Suprapubic skin (tissue), 4 donors: ENCODE measurements at regions not wholly inside any gene's neighbourhood (a gene's known extent, or its start where the extent isn't known, plus 50 kb on each side); places are given as distances from the start of the nearest gene placed in this dataset.

ENCODE experiments used
- DNase-seq, 2 donors: peaks; one replicate each; pipeline ENCODE4 v3.0.0-alpha.2; 2019; ENCODE audit warnings: low spot score in 2 of 2
- H3K27ac ChIP-seq: fragments of 200-600 bp; sonication (generic); one replicate; pipeline ENCODE4 v1.5.1; 2019
- H3K27me3 ChIP-seq: fragments of 200-600 bp; sonication (generic); one replicate; pipeline ENCODE4 v1.5.1; 2019
- H3K36me3 ChIP-seq: fragments of 200-600 bp; sonication (generic); one replicate; pipeline ENCODE4 v1.5.1; 2019
- H3K4me1 ChIP-seq: fragments of 200-600 bp; sonication (generic); one replicate; pipeline ENCODE4 v1.5.1; 2019
- H3K4me3 ChIP-seq: fragments of 200-600 bp; sonication (generic); one replicate; pipeline ENCODE4 v1.5.1; 2019; ENCODE audit warnings: mild to moderate bottlenecking
- H3K9me3 ChIP-seq: fragments of 200-600 bp; sonication (generic); one replicate; pipeline ENCODE4 v1.5.1; 2019
- CTCF ChIP-seq, 2 donors: fragments of 200-600 bp in 1 of 2; fragments of 450-650 bp in 1 of 2; sonication (generic) in 1 of 2; IDR thresholded peaks; one replicate each; pipeline ENCODE4 v1.5.1; 2016 to 2019; ENCODE audit warnings: antibody characterized with exemption in 2 of 2, mild to moderate bottlenecking in 1 of 2, moderate library complexity in 1 of 2
- EP300 ChIP-seq: sonication (generic); formaldehyde crosslinking; IDR thresholded peaks from one replicate; pipeline ENCODE4 v1.6.1; 2017; ENCODE audit warnings: antibody characterized with exemption
- POLR2A ChIP-seq, 2 donors: fragments of 450-650 bp; IDR thresholded peaks; one replicate each; pipeline ENCODE4 v1.6.1; 2017; ENCODE audit warnings: antibody characterized with exemption in 2 of 2, mild to moderate bottlenecking in 2 of 2, moderate library complexity in 2 of 2
- POLR2AphosphoS5 ChIP-seq, 3 donors: sonication (generic); formaldehyde crosslinking; IDR thresholded peaks; one replicate each; pipeline ENCODE4 v1.6.1; 2017; ENCODE audit warnings: antibody characterized with exemption in 3 of 3
- WGBS: methylation state at CpG from one replicate; pipeline ENCODE4 v1.1.5; 2018; 5-methylcytosine and 5-hydroxymethylcytosine counted together

GRCh38 chr2:120566331-120567035 is 169.2 kb upstream of the GLI2 start:
- H3K27ac ChIP-seq = no peak overlapping the region

GRCh38 chr2:120567128-120567527 is 168.5 kb upstream of the GLI2 start:
- H3K27ac ChIP-seq = no peak overlapping the region
- DNase-seq = no peak

More at GRCh38 chr2:120566331-120567035, 169.2 kb upstream of the GLI2 start:
- Histone ChIP-seq H3K4me1 (peaks cover 5% of the 10 kb centered on the region), H3K4me3 (no peak overlapping the region), H3K36me3 (no peaks in the 10 kb centered on the region), H3K27me3 (no peaks in the 10 kb centered on the region), H3K9me3 (no peaks in the 10 kb centered on the region)
- no peak for DNase-seq
- no peak for TF ChIP-seq CTCF (IDR thresholded peaks at IDR 0.05)
- TF ChIP-seq EP300 = no peak
- TF ChIP-seq POLR2AphosphoS5 (IDR thresholded peaks at IDR 0.05) = no peak
- no peak for TF ChIP-seq POLR2A (IDR thresholded peaks at IDR 0.05)
- WGBS = 80% methylated on average over 17 of the region's 21 CpGs

GRCh38 chr2:120568089-120568974 is 167.3 kb upstream of the GLI2 start:
- Histone ChIP-seq H3K9me3 (no peaks in the 10 kb centered on the region), H3K27me3 (no peaks in the 10 kb centered on the region), H3K36me3 (no peaks in the 10 kb centered on the region), H3K4me3 (no peak overlapping the region), H3K27ac (no peak overlapping the region), H3K4me1 (peaks cover 5% of the 10 kb centered on the region)
- 91% methylated on average over 10 of the region's 10 CpGs for WGBS
- TF ChIP-seq EP300 (no peak), POLR2AphosphoS5 (IDR thresholded peaks at IDR 0.05) (no peak), CTCF (IDR thresholded peaks at IDR 0.05) (no peak), POLR2A (IDR thresholded peaks at IDR 0.05) (no peak)
- DNase-seq = no peak

More at GRCh38 chr2:120567128-120567527, 168.5 kb upstream of the GLI2 start:
- no peak overlapping the region for H3K4me3 ChIP-seq
- H3K27me3 ChIP-seq = no peaks in the 10 kb centered on the region
- no peak for TF ChIP-seq EP300
- TF ChIP-seq POLR2A (IDR thresholded peaks at IDR 0.05) = no peak
- TF ChIP-seq POLR2AphosphoS5 (IDR thresholded peaks at IDR 0.05) = no peak
- TF ChIP-seq CTCF (IDR thresholded peaks at IDR 0.05) = no peak
- 100% methylated on average over 1 of the region's 2 CpGs for WGBS
- H3K36me3 ChIP-seq = no peaks in the 10 kb centered on the region
- H3K4me1 ChIP-seq = peaks cover 5% of the 10 kb centered on the region
- H3K9me3 ChIP-seq = no peaks in the 10 kb centered on the region

GRCh38 chr2:120568975-120569268 is 166.7 kb upstream of the GLI2 start:
- H3K36me3 ChIP-seq = no peaks in the 10 kb centered on the region
- no peak for TF ChIP-seq POLR2AphosphoS5 (IDR thresholded peaks at IDR 0.05)
- TF ChIP-seq POLR2A (IDR thresholded peaks at IDR 0.05) = no peak
- no peak for TF ChIP-seq CTCF (IDR thresholded peaks at IDR 0.05)
- TF ChIP-seq EP300 = no peak
- no peak for DNase-seq

GRCh38 chr2:120570001-120570400 is 165.7 kb upstream of the GLI2 start:
- peaks cover 5% of the 10 kb centered on the region for H3K4me1 ChIP-seq
- 94% methylated on average over 12 of the region's 12 CpGs for WGBS

More at GRCh38 chr2:120568975-120569268, 166.7 kb upstream of the GLI2 start:
- 66% methylated on average over 3 of the region's 3 CpGs for WGBS
- H3K9me3 ChIP-seq = no peaks in the 10 kb centered on the region
- H3K4me1 ChIP-seq = peaks cover 5% of the 10 kb centered on the region
- no peaks in the 10 kb centered on the region for H3K27me3 ChIP-seq
- no peak overlapping the region for H3K4me3 ChIP-seq
- no peak overlapping the region for H3K27ac ChIP-seq

More at GRCh38 chr2:120570001-120570400, 165.7 kb upstream of the GLI2 start:
- no peak for DNase-seq
- no peaks in the 10 kb centered on the region for H3K9me3 ChIP-seq
- no peak overlapping the region for H3K27ac ChIP-seq
- no peaks in the 10 kb centered on the region for H3K27me3 ChIP-seq
- H3K36me3 ChIP-seq = no peaks in the 10 kb centered on the region
- TF ChIP-seq POLR2AphosphoS5 (IDR thresholded peaks at IDR 0.05) (no peak), CTCF (IDR thresholded peaks at IDR 0.05) (no peak), POLR2A (IDR thresholded peaks at IDR 0.05) (no peak), EP300 (no peak)
- no peak overlapping the region for H3K4me3 ChIP-seq
